ENCODE measurements at regions not wholly inside any gene's neighbourhood (a gene's known extent, or its start where the extent isn't known, plus 50 kb on each side); places are given as distances from the start of the nearest gene placed in this dataset.

DNA sequence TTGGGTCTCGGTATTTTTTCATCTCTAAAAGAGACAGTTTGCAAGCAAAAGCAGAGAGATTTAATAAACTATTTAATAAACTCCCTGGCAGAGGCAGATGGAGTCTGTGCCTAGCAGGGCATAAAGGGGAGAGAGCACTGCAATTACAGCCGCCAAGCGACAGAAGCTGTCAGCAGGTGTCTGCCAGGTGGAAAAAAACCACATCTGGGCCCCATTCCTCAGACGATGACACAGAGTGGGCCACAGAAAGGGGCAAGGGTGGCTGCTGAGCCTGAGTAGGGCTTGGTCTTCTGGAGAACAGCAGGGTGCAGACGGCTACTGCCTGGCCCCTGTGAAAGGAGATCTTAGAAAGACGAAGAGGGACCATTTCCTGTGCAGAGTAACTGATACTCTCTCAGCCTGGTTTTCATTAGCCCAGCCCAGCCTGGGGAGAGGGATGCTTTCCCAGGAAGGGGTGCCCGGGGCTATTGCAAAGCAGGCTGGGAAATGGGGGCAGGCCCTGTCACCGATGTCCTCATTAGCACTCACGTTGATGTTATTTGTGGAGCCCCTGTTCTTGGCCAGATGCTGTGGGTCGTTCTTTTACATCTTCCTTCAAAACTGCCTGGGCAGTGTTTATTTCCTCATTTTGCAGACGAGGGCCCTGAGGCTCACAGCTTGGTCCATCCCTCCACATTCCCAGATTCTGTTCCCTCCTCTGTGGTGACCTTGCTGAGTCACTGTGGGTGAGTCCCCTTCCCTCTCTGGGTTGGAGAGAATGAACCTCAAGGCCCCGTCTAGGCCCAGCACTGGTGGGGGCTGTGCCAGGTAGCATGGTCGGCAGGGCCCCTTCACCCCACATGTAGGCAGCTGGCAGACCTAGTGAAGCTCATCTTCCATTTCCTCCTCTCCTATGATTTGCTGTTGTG is 472.7 kb downstream of the PTPRU start:
- TF ChIP-seq, protein P1, sequence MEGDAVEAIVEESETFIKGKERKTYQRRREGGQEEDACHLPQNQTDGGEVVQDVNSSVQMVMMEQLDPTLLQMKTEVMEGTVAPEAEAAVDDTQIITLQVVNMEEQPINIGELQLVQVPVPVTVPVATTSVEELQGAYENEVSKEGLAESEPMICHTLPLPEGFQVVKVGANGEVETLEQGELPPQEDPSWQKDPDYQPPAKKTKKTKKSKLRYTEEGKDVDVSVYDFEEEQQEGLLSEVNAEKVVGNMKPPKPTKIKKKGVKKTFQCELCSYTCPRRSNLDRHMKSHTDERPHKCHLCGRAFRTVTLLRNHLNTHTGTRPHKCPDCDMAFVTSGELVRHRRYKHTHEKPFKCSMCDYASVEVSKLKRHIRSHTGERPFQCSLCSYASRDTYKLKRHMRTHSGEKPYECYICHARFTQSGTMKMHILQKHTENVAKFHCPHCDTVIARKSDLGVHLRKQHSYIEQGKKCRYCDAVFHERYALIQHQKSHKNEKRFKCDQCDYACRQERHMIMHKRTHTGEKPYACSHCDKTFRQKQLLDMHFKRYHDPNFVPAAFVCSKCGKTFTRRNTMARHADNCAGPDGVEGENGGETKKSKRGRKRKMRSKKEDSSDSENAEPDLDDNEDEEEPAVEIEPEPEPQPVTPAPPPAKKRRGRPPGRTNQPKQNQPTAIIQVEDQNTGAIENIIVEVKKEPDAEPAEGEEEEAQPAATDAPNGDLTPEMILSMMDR (IDR thresholded peaks at IDR 0.05; ENCODE audit: poor library complexity, severe bottlenecking), result no peak
- no peak for TF ChIP-seq EZH2 (IDR thresholded peaks at IDR 0.05; ENCODE audit: borderline replicate concordance, insufficient read depth, low read length, poor library complexity, severe bottlenecking)
- TF ChIP-seq TAF1 (IDR thresholded peaks at IDR 0.05; ENCODE audit: low read depth), result no peak
- no peak for TF ChIP-seq POLR2AphosphoS5 (IDR thresholded peaks at IDR 0.05)

Measured in neural cell (in vitro differentiated cells).